ENCODE measurements at regions not wholly inside any gene's neighbourhood (a gene's known extent, or its start where the extent isn't known, plus 50 kb on each side); places are given as distances from the start of the nearest gene placed in this dataset.

- TF ChIP-seq USF1 (IDR thresholded peaks at IDR 0.05) (no peak), TCF12 (IDR thresholded peaks at IDR 0.05; ENCODE audit: low read depth) (no peak), CEBPB (IDR thresholded peaks at IDR 0.05) (no peak), TAF1 (IDR thresholded peaks at IDR 0.05; ENCODE audit: low read depth) (no peak), NFIC (IDR thresholded peaks at IDR 0.05) (no peak), TEAD4 (IDR thresholded peaks at IDR 0.05) (no peak), FOXM1 (IDR thresholded peaks at IDR 0.05; ENCODE audit: borderline replicate concordance, low read depth) (no peak), EGR1 (IDR thresholded peaks at IDR 0.05) (no peak), EP300 (IDR thresholded peaks at IDR 0.05; ENCODE audit: borderline replicate concordance) (no peak), CREB1 (IDR thresholded peaks at IDR 0.05; ENCODE audit: low read depth) (no peak), ZBTB7A (IDR thresholded peaks at IDR 0.05; ENCODE audit: low read depth) (no peak), RAD21 (IDR thresholded peaks at IDR 0.05; ENCODE audit: low read depth) (no peak), YY1 (IDR thresholded peaks at IDR 0.05; ENCODE audit: low read depth) (no peak)
- TF ChIP-seq, protein P1, sequence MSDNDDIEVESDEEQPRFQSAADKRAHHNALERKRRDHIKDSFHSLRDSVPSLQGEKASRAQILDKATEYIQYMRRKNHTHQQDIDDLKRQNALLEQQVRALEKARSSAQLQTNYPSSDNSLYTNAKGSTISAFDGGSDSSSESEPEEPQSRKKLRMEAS (IDR thresholded peaks at IDR 0.05), result no peak
- TF ChIP-seq, protein P2, sequence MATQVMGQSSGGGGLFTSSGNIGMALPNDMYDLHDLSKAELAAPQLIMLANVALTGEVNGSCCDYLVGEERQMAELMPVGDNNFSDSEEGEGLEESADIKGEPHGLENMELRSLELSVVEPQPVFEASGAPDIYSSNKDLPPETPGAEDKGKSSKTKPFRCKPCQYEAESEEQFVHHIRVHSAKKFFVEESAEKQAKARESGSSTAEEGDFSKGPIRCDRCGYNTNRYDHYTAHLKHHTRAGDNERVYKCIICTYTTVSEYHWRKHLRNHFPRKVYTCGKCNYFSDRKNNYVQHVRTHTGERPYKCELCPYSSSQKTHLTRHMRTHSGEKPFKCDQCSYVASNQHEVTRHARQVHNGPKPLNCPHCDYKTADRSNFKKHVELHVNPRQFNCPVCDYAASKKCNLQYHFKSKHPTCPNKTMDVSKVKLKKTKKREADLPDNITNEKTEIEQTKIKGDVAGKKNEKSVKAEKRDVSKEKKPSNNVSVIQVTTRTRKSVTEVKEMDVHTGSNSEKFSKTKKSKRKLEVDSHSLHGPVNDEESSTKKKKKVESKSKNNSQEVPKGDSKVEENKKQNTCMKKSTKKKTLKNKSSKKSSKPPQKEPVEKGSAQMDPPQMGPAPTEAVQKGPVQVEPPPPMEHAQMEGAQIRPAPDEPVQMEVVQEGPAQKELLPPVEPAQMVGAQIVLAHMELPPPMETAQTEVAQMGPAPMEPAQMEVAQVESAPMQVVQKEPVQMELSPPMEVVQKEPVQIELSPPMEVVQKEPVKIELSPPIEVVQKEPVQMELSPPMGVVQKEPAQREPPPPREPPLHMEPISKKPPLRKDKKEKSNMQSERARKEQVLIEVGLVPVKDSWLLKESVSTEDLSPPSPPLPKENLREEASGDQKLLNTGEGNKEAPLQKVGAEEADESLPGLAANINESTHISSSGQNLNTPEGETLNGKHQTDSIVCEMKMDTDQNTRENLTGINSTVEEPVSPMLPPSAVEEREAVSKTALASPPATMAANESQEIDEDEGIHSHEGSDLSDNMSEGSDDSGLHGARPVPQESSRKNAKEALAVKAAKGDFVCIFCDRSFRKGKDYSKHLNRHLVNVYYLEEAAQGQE (IDR thresholded peaks at IDR 0.05; ENCODE audit: low read depth), result no peak
These were observed 418.0 kb downstream of the SHANK2 start for GRCh38 chr11:70834277-70834940.

DNA sequence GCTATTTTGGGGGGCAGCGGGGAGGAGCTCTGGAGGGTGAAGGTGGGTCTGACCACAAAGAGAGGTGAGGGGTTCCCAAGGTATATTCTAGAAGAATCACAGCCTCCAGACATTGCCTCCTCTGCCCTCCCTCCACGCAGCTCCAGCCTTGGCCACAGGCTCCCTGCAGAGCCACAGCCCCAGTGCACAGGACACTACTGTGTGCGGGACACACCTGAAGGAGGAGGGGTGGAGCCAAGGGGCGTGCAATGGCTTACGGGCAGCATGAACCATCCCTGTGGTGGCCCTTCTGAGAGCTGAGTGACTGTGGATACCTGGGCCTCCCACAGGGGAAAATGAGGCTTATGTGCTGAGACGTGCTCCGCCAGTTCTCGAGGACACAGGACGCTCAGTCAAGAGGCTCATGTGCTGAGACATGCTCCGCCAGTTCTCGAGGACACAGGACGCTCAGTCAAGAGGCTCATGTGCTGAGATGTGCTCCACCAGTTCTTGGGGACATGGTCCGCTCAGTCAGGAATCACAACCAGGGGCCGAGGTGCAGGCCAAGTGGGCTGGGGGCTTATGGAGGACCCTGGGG, 417.3 kb downstream of the SHANK2 start:
- no peak for TF ChIP-seq NFIC (IDR thresholded peaks at IDR 0.05)

DNA sequence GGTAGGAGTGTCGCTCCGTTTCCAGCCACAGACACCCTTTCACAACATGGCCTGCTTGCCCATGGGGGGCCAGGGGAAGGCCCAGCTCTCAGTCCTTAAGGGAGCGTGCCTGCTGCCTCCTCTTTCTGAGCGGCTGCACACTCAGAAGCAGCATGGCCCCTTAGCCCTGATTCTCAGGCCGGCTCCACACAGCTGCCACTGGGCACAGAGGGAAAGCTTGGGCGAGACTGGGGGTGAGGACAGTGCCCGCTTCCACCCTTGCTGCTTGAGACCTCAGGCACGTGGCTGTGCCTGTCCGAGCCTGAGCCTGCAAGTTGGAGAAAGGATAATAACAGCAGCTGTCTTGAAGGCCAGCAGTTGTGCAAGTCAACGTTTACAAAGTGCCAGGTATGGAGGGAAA, 416.3 kb downstream of the SHANK2 start:
- TF ChIP-seq TCF12 (IDR thresholded peaks at IDR 0.05; ENCODE audit: low read depth) (no peak), USF1 (IDR thresholded peaks at IDR 0.05) (no peak), ZBTB7A (IDR thresholded peaks at IDR 0.05; ENCODE audit: low read depth) (no peak), TEAD4 (IDR thresholded peaks at IDR 0.05) (no peak)

DNA sequence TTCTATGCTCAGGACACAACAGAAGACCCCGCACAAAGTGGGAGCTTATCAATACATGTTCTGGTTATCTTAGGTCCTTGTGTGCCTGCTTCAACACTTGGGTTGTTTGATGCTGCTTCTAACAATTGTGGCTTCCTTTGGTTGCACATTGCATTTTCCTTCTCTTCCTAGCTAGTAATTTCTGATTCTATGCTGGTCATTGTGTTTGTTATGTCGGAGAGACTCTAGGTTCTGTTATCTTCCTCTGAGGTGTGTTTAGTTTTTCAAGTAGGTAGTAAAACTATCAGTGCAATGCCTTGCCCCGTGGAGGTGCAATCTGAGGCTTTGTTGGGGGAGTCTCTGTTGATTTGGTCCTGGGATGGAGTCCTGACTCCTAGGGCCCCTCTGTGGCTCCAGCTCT, 414.2 kb downstream of the SHANK2 start:
- no peak for TF ChIP-seq TEAD4 (IDR thresholded peaks at IDR 0.05)
- TF ChIP-seq CREB1 (IDR thresholded peaks at IDR 0.05; ENCODE audit: low read depth), result no peak
- TF ChIP-seq EGR1 (IDR thresholded peaks at IDR 0.05), result no peak
- TF ChIP-seq, protein P2 (IDR thresholded peaks at IDR 0.05; ENCODE audit: low read depth), result no peak
- no peak for TF ChIP-seq NFIC (IDR thresholded peaks at IDR 0.05)
- no peak for TF ChIP-seq RAD21 (IDR thresholded peaks at IDR 0.05; ENCODE audit: low read depth)
- no peak for TF ChIP-seq CEBPB (IDR thresholded peaks at IDR 0.05)
- TF ChIP-seq USF1 (IDR thresholded peaks at IDR 0.05), result no peak
- TF ChIP-seq TCF12 (IDR thresholded peaks at IDR 0.05; ENCODE audit: low read depth), result no peak
- TF ChIP-seq TAF1 (IDR thresholded peaks at IDR 0.05; ENCODE audit: low read depth), result no peak
- TF ChIP-seq EP300 (IDR thresholded peaks at IDR 0.05; ENCODE audit: borderline replicate concordance), result no peak
- no peak for TF ChIP-seq ZBTB7A (IDR thresholded peaks at IDR 0.05; ENCODE audit: low read depth)
- TF ChIP-seq YY1 (IDR thresholded peaks at IDR 0.05; ENCODE audit: low read depth), result no peak
- TF ChIP-seq, protein P1 (IDR thresholded peaks at IDR 0.05), result no peak
- no peak for TF ChIP-seq FOXM1 (IDR thresholded peaks at IDR 0.05; ENCODE audit: borderline replicate concordance, low read depth)

GRCh38 chr11:70839851-70840250, 412.5 kb downstream of the SHANK2 start:
- no peak for TF ChIP-seq CREB1 (IDR thresholded peaks at IDR 0.05; ENCODE audit: low read depth)
- no peak for TF ChIP-seq RAD21 (IDR thresholded peaks at IDR 0.05; ENCODE audit: low read depth)
- no peak for TF ChIP-seq YY1 (IDR thresholded peaks at IDR 0.05; ENCODE audit: low read depth)
- TF ChIP-seq ZBTB7A (IDR thresholded peaks at IDR 0.05; ENCODE audit: low read depth), result no peak
- TF ChIP-seq CEBPB (IDR thresholded peaks at IDR 0.05), result no peak
- no peak for TF ChIP-seq FOXM1 (IDR thresholded peaks at IDR 0.05; ENCODE audit: borderline replicate concordance, low read depth)
- TF ChIP-seq EP300 (IDR thresholded peaks at IDR 0.05; ENCODE audit: borderline replicate concordance), result no peak
- TF ChIP-seq USF1 (IDR thresholded peaks at IDR 0.05), result no peak
- no peak for TF ChIP-seq EGR1 (IDR thresholded peaks at IDR 0.05)
- TF ChIP-seq NFIC (IDR thresholded peaks at IDR 0.05), result no peak
- TF ChIP-seq TEAD4 (IDR thresholded peaks at IDR 0.05), result no peak
- TF ChIP-seq, protein P2 (IDR thresholded peaks at IDR 0.05; ENCODE audit: low read depth), result no peak
- TF ChIP-seq TCF12 (IDR thresholded peaks at IDR 0.05; ENCODE audit: low read depth), result no peak
- TF ChIP-seq, protein P1 (IDR thresholded peaks at IDR 0.05), result no peak
